HG02852 (cell line): ENCODE measurements at regions not wholly inside any gene's neighbourhood (a gene's known extent, or its start where the extent isn't known, plus 50 kb on each side); places are given as distances from the start of the nearest gene placed in this dataset.

Experiments used
- ATAC-seq: cut with Tn5 transposase; IDR thresholded peaks from one replicate; pipeline ENCODE4 v1.9.1; 2021; ENCODE audit warnings: mild to moderate bottlenecking, moderate library complexity; ENCODE audit not compliant: unreplicated experiment

DNA sequence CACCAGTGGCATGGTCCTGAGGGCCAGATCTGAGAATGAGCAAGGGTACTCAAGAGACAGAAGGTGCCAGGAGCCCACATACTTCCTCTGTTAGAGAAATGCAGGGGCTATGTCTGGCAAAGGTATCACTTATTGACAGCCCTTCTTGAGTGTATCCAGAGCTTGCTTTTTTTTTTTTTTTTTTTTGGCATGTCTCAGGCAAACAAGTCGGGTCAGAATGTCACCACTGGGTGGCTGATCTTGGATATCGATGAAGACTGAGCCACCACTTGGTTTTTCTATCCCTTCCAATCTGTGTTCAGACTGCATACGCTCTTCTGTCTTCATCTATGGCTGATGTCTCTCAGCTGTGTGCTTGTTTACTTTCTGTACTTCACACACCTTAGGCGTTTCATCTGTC, 363.4 kb upstream of the C2CD4B start:
- no peak for ATAC-seq

DNA sequence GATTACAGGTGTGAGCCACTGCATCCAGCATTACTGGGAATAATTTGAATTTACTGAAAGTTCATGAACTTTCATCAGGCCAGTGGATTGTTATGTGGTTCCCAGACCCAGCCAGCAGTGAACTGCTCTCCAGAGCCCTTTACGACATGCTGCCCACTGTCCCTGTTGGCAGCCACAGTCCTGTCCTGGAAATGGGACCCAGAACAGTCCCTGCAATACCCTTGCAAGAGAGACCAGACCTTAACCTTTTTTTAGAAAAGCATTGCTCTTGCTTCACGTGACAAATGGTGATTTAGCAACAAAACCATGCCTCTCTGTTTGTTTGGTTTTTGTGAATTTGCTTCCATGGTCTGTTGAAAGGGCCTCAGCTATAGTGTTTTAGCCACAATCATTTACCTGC, 367.3 kb upstream of the C2CD4B start:
- no peak for ATAC-seq

DNA sequence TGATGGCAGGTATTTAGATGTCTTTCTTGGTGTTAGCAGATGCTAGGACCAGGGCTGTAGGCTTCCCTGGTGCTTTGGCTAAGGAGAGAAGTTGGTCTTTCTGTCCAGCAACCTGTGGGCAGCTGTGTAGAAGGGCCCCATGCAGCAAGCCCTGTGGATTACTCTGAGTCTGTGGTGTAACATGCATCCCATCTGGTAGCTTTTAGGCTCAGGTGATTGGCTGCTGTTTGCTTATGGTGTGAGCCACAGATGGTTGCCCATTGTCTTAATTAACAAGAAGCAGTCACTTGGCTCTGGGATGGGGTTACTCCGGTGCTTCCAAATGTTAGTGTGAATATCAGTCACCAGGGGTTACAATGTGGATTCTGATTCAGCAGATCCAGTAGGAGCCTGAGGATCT, 368.6 kb upstream of the C2CD4B start:
- ATAC-seq, result no peak

DNA sequence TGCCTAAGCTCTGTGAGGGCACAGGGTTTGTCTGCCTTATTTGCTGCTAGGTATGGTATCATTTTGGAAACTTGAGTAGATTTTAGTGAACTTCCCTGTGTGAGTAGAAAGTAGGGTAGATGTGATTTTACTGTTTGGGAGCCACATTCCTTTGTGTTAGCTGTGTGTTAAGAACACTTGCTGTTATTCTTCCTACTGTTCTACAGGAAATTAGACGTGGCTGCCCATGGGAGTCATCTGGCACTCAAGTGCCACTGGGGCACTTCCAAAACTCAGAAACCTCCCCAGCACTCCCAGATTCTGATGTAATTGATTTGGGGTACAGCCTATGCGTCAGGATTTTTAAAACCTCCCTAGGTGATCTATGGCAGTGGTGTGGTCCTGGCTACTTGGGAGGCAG, 369.9 kb upstream of the C2CD4B start:
- no peak for ATAC-seq

DNA sequence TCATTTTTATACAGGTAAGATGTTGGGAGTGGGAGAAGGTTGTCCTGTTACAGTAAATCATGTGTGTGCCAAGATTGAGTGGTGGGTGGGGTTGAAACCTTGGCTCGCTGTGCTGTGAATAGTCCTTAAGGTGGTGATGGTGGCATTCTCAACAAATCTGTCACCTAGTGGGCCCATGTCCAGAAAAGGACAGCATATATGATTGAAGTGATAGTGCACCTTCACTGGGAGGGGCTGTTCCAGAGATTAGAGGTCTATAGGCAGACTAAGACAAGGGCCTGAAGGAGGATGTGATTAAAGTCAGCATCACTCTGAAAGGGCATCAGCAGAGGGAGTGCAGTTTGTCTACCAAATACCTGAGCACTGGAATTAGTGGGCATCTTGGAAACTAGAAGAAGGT, 374.2 kb upstream of the C2CD4B start:
- ATAC-seq, result no peak

DNA sequence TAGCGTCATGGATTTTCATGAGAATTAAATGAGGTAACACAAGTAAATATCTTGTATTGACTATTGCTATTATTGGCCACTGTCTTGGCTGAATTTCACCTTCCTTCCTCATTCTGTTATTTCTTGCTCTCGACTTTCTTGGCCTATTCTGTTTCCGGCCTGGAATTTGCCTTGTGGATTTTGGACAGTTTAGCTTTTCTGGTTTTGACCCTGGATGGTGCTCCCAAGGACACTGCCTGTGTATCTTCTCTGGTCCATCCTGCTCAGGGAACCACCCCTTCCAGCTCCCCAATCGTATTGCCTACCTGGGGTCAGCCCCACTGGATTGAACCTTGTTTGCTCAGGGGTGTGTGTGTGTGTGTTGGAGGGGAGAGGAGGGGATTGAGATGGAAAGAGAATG, 376.2 kb upstream of the C2CD4B start:
- ATAC-seq, result no peak

DNA sequence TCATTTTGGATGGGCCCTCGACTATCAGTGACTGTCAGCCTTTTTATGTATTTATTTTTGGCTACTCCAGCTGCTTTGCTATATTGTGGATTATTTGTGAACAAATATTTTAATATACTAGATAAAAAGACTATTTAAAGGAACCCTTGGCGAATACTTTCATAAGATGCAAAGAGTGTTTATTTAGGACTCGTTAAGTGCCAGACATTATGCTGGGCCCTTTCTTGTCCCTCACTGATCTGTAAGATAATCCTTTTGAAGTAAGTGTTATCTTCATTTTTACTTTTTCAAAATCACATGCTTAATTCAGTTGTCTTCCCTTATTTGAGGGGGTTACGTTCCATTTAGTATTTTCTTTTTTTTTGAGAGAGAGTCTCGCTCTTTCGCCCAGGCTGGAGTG, 376.8 kb upstream of the C2CD4B start:
- no peak for ATAC-seq

DNA sequence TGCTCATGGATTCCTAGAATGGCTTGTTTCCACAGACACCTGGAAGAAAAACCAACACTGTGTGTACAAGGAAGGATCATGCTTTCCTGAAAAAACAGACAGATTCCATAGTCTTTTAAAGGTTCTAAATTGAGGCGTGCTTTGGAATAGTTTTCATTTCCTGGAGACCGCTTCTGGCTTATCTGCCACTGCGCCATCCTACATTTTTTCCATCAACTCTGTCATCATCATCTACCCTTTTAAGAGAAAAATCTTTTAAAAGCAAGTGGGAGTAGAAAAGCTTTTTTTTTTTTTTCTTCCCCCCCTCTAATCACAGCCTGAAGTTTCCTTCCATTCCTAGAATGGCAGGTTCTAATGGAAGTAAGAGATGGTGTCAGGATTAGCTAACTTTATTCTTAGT, 379.4 kb upstream of the C2CD4B start:
- ATAC-seq, result no peak

DNA sequence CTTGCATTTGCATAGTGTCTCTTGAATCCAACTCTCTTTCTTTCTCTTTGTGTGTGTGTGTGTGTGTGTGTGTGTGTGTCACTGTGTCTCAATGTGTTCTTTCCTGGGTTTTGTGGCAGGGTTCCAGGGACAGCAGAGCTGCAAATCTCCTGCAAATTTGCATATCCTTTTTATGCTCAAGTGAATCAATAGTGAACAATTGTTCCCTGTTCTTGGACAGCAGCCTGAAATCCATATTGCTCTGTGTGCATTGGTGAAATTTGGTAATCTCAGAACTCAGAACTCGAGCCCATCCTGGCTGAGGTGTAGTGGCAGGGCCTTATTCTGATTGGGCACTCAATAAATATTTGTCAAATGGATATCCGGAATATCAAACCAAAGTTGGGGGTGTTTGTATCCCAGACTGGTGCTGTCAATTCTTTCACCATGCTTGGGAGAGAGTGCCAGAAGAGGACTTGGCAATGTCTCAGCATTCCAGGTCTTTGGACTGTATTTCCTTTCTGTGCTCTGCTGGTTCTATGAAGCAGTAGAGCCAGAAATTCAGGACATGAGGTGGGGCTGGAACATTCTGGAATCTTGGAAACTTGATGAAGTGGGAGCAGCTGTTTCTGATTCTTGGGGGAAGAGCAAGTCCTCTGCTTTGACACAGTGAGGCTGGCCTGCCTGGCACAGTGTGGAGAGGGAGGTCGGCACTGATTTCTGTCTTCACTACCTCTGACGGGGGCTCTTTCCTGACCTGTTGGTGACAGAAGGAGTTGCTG, 380.6 kb upstream of the C2CD4B start:
- ATAC-seq, result no peak

DNA sequence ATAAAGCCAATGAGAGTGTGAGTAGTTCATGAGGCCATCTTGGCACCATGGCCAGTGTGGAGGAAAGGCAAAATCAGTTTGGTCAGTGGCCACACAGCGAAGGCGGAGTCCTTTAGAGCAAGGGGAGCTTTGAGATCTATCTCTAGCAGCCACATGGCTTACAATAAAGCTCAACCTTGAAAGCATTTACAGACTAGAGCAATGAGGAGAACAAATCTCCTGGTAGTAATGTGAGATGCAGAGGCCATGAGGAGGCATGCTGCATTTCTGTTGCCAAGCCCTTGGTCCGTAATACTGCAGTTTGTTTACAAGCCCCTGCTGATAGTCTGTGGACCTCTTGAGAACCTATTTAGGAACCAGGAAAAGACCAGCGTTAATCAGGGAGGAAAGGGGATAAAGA, 381.5 kb upstream of the C2CD4B start:
- no peak for ATAC-seq

DNA sequence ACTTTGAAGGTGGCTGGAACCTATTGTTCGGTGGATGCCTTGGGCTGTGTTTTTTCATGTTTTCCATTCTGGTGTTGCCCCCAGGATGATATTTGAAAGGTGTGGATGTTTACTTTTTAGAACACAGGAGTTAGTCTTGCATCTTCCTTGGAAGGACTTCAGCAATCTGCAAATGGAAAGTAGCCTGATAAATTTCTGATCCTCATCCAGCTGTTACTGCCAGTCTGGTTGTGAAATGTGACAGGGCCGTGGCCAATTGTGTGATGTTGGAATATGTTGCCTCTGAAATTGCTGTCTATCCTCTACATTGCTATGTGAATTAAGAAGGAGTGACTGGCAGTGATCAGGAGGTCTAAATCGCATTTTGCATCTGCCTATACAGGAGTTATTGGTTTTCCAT, 382.5 kb upstream of the C2CD4B start:
- no peak for ATAC-seq

DNA sequence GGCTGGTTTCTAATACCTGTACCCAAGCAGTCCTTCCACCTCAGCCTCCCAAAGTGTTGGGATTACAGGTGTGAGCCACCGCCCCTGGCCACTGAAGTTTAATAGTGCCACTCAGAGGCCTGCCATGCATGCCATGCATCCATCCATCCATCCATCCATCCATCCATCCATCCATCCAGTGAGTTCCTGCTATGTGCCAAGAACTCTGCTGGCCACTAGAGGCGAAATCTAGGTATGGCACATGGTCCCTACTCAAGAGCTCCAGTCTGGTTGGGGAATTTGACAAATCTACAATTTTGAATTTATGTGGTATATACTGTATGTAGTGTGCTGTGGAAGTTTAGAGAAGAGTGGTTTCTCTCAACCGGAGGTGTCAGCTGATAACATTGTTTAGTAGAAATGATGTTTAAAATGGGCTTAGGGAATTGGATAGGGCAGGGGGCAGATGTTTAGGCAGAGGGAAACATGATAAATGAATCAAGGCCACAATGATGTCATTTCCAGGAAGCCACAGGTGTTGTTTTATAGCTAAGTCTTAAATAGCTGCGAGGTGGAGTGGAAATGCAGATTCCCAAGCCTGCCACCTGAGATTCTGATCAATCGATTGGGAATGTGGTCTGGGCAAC, 384.4 kb upstream of the C2CD4B start:
- ATAC-seq, result no peak

DNA sequence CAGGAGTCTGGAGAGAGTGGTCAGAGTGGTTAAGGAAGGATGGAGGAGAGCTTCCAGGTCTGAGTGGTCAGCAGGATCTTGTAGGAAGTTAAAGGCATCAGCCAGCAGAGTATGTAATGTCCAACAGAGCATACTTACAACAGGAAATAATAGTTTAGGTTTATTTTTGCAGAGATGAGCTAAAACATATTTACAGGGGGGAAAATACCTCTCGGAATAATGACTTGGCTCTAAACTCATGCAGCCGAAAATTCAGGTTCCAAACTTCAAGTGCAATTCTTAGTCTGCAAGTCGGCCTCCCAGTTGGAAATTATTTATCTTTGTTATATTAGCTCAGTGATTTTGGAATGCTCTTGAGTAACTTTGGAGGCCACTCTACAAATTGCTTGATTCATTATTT, 385.0 kb upstream of the C2CD4B start:
- ATAC-seq, result no peak

DNA sequence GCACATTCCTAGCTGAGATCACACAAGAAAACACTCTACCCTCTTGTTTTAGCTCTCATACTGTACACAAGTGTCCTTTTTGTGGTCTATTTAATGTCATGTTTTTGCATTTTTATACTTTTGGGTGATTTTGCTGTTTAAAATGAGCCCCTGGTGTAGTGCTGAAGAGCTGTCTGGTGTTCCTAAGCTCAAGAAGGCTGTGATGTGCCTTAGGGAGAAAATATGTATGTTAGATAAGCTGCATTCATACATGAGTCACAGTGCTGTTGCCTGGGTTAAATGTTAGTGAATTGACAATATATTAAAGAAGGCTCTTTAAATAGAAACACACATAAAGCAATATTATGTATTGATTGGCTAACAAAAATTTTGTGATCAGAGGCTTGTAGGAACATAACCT, 387.4 kb upstream of the C2CD4B start:
- no peak for ATAC-seq

DNA sequence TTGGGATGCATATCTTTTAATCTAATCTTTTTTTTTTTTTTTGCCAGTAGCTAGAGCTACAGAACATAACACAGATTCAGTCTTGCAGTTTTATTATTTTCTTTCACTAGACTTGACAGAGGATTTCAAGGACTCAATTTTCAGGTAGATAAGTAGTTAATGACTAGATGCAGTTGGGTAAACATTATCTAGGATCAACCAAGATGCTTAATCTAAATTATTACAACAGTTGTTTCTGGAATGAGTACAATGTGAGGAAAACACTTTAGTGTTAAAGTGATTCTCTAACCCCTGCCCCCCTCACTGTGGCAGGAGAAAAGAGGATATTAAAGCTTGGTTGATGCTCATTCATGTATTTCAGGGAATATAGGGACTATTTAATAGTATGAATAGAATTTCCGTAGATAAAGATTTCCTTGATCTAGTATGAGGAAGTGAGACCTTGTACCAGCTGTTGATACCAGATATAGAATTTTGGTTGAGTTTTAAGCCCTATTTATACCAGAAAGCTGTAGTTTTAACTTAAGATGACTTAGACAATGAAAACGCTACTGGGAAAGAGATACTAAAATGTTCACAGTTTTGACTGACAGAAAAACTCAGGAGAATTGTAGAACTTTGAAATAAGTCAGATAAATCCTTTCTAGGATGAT, 389.0 kb upstream of the C2CD4B start:
- no peak for ATAC-seq

DNA sequence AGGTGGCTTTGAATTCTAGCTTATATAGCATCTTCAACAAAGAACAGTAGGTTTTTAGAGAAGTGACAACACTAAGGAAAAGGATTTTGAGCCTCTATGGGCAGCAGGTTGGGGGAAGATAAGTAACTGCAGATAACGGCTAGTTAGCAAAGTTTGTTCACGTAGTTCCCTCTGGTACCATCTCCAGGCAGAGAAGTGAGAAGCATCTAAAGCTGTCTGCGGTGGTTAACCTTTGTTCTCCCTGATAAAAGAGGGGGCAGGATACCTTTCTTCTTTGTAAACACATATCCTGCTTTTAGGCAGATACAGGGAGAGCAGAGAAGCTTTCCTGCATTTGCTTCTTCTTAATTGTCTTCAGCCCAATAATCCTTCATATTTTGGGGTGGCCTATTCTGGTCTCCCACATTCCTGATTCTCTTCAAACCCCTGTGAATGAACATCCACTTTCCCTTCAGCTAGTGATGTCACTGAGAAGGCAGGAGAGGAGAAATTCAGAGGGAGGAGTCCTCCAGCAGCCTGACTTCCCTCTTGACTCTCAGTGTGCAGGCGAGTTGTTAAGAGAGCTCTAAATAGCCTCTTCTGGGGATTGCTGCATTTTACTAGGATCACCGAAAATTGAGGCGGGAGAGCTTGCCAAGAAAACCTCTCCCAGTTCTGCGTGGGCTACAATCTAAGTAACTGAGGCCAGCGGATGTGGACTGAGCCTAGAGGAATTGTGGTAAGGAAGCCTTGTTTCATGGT, 393.7 kb upstream of the C2CD4B start:
- ATAC-seq, result no peak

DNA sequence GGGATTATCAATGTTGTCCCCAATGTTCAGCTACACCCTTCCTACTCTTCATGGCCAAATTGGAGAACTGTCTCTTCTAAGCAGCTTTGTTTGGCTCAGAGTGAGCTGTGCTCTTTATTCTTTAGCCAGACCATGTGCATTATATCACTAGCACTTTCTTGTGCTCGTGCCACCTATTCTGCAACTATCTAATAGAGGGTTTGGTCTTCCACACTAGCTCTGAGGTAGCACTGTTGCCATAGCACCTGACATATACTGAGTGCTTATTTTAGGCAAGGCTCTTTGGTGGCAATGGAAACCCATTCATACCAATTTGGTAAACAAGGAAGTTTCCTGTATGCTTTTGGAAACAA, 394.3 kb upstream of the C2CD4B start:
- no peak for ATAC-seq

DNA sequence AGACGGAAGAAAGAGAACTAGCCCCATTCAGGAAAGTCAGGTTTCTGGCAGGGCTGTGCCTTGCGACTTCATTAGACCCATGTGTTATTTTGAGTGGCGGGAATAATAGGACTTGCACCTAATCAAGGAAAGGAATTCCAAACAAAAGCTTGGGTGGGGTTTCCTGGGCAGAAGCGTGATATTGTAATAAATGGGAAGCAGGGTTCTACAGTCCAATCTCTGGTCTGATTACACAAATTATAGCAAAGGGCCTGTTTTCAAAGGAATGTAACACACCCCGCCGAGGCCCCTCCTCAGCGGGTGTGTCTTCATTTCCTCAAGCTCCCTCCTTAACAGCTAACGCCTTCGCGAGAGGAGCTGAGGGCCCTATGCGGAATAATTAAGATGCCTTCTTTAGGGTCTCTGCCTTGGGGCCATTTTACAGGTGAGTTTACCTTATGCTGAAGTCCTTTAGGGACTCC, 396.0 kb upstream of the C2CD4B start:
- ATAC-seq, result no peak

DNA sequence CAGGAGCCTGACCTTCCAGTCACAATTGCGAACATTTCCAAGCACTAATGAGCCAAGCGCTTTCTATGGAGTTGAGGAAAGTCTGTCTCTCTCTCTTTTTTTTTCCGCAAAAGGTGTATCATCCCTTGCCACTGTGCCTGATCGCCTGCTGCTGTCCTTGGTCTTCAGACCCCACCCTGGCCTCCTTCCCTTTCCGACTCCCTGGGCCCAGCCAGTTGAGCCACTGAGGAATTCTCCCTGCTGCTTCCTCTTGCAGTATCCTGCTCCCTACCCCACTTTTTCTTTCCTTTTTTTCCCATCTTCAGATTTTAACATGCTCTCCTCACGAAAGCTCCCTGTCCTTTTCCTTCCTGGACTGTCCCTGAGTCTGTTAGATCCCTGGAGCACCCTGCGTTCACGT, 396.5 kb upstream of the C2CD4B start:
- no peak for ATAC-seq

DNA sequence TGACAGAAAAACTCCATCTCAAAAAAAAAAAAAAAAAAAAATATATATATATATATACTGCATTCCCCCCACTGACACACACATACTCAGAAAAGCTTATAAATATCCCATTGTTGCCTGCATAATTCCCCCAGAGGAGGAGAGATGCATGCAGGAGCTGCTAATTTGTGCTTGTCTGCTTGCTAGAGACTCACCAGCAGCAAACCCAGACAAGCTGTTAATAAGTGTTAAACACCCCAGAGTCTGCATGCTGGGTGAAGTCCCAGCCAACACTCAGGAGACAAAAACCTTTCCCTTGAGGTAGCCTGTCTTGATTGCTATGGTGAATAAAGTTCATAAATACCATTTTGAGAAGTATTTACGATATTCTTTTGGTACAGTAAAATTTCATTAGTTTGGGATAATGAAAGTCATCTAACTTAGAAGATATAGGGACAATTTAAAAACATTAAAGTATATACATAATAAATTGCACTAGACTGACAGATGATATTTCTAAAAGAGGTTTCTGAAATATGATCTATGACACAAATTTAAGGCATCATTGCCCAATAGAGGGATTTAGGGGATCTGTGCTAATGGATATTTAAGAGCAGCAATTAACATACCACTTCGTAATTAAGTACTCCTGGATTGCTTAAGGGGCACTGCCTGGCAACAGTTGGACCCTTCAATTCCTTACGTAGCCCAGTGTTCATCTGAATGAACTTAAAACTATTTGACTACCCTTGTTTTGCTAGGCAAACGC, 400.0 kb upstream of the C2CD4B start:
- ATAC-seq, result no peak

DNA sequence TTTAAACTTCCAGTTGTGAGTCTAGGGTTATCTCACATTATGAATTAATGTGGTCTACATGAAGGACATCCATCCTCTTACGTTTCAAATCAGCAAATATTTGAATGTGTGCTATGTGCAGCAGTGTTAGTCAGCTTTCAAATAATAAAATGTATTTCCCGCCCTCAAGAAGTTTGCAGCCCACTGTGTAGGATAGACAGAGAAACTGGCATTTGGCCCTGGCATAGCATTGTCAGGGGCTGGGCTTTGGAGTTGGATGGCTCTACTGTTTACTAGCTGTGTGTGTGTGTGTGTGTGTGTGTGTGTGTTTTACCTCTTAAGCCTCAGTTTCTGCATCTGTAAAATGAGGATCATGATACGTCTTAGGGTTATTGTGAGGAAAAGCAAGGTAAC, 400.5 kb upstream of the C2CD4B start:
- no peak for ATAC-seq
